GM19463 (cell line): ENCODE measurements at regions not wholly inside any gene's neighbourhood (a gene's known extent, or its start where the extent isn't known, plus 50 kb on each side); places are given as distances from the start of the nearest gene placed in this dataset.

ENCODE experiments used
- ATAC-seq: cut with Tn5 transposase; IDR thresholded peaks from one replicate; pipeline ENCODE4 v1.9.1; 2021; ENCODE audit warnings: mild to moderate bottlenecking, moderate library complexity; ENCODE audit not compliant: unreplicated experiment

DNA sequence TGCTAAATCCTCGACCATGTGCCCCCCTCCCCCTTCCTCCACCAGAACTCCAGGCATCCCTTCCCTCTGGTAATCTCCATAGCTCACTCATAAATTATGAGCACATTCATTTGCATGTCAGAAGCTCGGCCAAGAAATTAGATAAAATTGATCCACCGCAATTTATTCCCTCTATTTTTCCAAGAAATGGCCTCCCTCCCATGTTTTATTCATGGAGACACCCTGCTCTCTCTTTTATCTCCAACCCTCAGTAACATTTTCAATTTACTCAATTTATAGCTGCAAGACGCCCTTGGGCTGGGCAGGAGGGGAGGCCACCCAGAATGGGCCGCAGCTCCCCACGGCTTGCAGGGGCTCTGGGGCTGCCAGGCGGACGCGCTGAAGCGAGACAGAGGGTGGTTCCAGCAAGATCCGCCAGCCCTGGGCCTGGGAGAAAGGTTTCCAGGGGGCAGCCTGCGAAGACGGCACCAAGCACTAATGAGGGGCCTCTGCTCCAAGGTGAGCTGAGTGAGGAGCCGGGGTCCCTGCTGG, 54.7 kb upstream of the ZNF423 start:
- no peak for ATAC-seq

DNA sequence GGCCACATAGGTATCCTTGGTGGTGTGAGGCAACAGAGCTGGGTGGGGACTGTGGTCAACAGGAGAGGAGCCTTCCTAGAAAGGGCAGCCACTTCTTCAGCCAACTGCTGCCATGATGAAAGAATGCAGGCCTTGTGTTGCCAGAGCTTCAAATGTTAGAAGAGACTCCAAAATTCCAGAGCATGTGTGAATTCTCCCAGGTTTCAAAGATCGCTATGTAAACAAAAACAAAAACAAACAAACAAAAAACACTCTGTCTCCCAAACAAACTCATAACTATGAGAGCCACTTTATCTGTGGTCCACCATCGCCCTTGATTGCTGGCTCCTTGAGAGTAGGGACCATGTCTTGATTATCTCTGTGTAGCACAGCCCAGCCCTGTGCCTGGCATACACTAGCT, 55.5 kb upstream of the ZNF423 start:
- ATAC-seq: no peak

DNA sequence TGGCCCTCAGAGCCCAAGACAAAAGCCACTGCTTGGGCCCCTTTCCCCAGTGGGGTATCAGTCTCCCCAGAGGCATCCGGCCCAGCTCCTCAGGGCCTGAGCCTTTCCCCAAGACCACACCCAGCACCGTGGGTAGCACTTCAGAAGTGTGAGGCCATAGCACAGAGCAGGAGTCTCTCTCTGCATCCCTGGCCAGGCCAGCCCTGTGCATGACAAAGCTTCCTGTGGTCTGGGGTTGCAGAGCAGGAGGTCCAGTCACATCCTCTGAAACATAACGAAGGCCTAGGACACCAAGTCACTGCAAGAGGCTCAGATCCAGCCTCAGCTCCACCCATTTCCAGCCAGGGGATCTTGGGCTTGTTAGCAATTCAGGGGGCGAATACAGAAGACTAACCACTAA, 56.8 kb upstream of the ZNF423 start:
- ATAC-seq: no peak

DNA sequence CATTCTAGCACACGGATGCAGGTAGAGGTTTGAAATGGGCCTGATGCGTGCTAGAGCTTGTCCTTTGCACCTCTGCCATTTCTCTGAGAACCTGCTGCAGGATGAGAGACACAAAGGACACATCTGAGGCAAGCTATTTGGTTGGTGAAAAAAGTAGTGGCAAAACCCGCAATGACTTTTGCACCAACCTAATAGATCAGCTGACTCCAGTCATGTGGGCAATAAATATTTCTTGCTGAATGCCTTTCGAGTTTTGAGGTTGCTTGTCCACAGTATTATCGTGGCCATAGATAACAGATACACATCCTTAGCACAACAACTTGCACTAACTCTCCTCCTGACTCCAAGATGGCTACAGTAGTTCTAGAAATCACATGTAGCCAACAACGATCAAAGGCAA, 57.8 kb upstream of the ZNF423 start:
- ATAC-seq: no peak

DNA sequence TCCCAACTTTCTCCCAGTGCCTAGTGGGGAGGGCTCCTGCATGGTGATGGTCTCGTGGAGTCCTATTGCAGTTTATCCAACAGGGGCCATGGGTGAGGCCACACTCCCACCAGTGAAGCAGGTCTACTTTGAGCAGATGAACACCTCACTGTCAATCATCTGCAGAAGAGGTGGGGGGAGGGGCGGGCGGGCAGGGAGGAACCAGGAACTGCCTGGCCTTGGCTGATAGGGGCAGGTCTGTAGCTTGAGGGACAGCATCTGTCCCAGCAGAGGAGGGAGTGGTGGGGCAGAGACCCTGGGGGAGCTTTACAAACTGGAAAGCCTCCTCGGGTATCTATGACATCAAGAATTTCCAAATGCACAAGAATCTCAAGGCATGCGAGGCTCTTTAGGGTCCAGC, 58.7 kb upstream of the ZNF423 start:
- no peak for ATAC-seq

DNA sequence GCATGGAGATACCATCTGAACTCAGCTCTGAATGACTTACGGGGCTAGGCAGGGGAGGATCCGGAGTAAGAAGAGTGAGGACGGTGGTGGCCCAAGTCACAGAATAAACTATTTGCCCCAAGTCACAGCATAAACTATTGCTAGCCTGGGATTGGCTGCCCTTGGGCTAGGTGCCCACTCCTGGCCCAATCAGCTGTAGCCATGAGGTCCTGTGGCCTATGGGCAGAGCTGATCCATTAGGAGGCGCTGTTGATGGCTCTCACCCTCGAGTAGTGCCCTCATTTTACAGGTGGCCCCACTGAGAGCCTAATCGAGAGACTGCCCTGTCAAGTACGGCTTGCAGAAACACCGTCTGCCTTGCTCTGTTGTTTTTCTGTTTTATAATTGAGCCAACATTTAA, 62.3 kb upstream of the ZNF423 start:
- no peak for ATAC-seq

DNA sequence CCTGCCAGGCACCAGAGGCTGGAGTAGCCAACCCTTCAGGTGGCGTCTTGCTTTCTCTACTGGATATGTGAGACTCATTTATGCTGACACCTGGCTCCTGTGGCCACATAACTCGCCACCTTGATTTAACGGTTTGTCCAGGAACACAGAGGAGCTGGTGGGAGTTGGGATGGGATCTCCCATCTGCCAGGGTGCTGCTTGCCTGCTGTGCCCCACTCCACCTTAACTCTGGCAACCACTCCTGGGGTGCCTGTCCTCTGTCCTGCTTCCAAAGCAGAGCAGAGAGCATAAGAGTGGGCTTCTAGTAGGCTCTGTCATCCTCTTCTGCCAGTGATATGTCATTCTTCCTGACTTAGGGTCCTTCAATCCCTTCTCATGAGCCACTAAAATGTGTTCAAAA, 63.4 kb upstream of the ZNF423 start:
- ATAC-seq: no peak

DNA sequence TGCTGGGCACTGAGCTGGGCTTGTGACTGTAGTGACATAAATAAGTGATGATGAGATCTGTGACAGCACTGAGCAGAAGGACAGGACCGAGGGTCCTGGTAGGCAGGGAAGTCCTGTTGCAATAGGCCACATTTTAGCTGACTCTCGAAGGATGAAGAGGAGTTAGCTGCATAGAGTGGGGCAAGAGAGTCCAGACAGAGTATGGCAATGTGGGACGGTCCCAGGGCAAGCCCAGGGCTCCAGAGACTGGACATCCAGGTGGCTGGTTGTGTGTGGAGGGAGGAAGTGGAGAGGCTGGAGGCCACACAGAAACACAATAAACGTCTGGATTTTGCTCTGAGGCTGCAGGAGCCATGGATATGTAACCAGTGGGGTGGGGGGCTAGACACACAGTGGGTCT, 64.5 kb upstream of the ZNF423 start:
- no peak for ATAC-seq

DNA sequence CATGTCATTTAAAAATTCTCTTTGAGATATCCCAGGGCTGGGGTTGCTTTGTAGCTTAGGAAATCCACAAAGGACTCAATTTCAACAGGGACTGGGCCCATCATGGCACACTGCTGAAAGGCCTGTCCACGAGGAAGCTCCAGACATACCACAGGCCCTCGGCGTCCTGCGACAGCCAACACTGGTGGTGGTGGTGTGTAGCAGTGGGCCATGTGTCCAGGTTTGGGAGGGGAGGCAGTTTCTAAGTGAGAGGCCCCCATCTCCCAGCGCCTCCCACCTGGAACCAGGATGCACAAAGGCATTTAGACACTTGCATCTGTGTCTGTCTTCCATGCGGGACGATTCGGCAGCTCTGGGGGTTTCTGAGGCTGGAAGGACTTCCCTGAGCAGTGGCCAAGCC, 65.2 kb upstream of the ZNF423 start:
- no peak for ATAC-seq

DNA sequence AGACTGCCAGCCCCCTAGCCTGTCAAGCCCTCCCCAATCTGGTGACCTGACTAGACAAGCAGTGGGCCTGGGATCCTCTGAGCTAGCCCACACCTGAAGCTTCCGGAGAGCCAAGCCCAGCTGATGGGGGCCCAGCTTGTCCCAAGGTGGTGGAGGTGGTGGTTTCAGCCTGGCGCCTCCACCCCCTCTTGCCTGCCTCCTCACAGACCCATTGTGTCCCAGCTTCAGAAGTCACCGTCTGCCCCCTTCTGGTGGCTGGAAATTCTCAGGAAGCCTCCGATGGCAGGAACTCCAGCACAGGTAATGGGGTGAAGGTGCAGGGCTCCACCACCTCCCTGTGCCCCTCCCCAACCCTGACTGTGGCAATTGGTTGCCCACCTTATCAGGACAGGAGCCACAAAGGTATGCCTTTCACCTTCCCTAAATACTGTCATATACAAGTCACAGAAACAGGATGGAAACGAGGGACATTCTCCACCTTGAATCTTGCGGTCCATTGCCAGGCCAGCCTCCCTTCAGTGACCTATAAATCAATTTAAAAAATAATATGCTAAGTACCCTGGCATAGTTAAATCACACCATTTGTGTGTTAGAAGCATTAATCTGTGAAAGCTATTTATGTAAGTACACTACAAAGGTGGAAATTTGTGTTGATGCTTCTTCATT, 66.0 kb upstream of the ZNF423 start:
- ATAC-seq: peak; percentile 44

DNA sequence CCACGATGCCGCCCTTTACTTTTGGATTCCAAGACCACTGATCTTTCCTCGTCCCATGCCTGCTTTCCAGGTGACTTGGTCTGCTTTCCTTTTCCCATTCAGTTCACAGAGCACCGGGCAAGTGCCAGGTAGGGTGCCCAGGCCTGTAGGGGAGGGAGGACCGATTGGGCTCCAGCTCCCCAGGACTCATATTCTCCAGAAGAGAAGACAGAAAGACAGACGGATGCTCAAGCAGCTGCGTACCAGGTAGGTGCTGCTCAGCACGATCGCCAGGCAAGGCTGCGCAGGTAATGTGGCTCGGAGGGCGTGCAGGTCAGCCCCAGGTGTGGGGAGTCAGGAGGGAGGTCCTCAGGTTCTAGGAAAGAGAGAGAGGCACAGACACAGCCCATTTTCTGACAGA, 67.5 kb upstream of the ZNF423 start:
- ATAC-seq: no peak

DNA sequence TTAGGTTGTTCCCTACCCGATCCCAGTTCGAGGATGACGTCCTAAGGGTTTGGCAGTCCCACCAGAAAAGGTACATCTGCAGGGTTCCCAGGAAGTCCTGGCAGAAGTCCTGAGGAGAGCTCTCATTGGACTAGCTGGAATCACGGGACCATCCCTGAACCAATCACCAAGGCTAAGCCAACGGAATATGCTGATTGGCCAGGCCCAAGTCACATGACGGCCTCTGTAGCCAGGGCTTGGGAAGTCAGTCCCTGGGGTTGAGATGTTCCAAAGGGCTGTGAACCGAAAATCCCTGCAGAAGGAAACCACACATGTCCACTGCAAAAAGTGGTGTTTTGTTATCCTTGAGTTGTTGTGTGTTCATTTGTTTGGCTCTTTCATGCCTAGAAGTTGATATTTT, 68.2 kb upstream of the ZNF423 start:
- no peak for ATAC-seq

DNA sequence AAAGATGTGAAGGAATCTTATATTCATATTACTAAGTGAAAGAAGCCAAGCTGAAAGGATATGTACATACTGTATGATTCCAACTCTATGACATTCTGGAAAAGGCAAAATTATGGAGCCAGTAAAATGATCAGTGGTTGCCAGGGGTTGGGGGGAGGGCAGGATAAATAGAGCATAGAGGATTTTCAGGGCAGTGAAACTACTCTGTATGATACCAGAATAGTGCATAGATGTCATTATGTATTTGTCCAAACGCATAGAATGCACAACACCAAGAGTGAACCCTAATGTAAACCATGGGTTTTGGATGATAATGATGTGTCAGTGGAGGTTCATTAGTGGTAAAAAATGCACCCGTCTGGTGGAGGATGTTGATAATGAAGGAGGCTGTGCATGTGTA, 71.0 kb upstream of the ZNF423 start:
- ATAC-seq: no peak

DNA sequence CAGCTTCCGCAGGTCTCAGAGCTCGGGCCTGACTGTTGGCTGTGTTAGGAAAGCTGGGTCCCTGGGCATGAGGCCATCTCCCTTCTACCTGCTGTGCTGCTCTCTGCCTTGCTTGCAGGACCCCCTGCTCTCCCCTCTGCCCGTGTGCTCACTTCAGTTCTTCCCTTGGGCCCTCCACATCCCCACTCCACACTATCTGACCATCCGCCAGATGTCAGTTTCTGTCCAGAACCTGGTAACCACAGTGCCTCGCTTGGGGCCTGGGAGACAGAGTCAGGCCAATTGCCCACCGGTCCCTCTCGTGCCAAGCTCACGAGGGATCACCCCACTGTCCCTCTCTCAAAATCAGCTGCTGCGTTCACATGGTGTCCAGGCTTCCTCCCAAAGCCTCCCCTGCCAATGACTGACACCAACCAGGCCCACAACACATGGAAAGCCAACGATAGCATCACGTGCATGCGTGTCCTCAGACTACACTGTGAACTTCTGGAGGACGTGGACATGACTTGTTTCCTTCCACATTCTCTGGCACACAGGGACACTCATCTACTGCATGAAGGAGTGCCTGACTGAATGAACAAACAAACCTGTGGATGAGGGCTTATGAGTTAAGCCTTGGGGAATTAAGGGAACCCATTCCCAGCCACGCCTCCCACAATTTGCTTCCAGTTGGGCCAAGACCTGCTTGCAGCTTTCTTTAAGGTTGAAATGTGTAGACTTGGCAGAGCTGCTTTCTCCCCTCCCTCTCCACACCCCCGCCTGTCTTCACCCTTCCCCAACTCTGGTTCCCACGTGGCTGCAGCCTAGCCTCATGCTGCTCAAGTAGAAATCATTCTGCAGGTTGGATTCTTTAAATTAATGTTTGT, 72.5 kb upstream of the ZNF423 start:
- no peak for ATAC-seq

DNA sequence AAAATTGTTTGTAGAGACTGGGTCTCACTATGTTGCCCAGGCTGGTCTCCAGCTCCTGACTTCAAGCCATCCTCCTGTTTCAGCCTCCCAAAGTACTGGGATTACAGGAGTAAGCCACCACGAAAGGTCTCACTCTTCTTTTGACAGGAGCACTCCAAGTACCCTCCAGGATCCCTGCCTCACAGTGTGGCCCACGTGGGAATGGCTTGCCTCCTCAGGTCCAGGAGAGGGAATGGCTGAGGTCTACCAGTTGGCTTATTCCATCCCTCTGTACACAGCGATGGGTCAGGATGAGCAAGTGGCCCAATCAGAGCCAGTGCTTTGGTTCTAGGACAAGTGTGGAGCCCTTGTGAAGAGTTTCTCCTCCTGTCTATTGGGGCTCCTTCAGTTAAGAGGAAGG, 73.7 kb upstream of the ZNF423 start:
- ATAC-seq: no peak

DNA sequence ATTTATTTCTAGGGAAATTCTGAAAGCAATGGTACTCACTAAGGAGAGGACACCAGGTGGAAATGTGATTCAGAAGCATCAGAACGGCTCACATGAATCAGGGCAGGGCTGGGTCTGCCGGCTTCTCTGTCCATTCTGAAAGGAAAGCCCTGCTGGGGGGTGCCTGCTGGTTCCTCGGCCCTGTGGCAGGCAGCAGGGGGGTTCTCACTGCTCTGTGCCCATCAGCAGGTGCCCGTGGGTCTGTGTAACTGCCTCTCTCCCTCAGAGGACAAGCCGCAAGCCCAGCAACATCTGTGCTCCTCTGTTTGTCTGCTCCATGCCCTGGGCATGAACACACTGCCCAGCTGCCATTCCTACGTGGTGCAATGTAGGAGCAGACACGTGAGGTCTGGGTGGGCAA, 74.9 kb upstream of the ZNF423 start:
- no peak for ATAC-seq

DNA sequence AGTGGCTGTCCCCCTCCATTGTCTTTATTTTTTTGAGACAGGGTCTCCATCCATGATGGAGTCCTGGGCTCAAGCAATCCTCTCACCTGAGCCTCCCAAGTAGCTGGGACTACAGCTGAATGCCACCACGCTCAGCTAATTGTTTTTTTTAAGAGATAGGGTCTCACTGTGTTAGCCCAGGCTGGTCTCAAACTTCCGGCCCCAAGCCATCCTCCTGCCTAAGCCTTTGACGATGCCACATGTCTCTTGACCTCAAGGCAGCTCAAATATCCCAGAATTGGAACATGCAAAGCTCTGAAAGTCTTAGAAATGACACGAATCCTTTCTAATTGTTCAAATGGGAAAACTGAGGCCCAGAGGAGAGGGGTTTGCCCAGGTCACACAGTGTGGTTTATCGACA, 75.4 kb upstream of the ZNF423 start:
- no peak for ATAC-seq

DNA sequence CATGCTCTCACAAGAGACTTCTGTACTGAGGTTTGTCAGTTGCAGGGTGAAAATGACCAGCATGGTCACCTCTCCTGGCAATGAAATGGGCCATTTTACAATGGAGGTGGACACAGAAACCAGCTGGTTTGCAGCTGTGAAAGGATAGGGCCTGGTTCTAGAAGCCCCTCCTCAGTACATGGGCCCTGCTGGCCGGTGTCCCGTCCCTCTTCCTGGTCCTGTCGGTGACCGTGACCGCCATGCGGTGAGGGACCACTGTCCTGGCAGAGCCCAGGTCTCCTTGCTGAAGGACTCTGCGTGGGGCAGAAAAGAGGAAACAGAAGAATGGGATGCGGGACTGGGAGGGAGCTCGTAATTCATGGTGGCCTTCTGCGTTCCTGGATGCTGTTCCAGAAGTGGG, 76.0 kb upstream of the ZNF423 start:
- no peak for ATAC-seq

DNA sequence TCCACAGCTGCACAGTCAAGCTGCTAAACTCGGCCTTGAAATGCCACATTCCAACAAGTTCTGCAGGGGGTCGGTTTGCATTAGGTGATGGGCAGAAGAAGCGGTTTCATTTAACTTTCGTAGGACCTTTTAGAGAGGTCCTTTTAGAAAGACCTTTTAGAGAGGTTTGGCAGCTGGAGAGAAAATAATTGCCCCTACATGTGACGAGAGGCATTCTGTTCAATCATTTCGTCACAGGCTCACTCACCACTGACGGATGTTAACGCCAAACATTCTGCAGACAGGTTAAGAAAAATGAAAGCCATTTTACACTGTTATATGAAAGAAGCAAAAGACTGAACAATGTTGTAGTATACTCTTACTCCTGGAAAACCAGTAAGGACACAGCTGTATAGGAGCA, 76.5 kb upstream of the ZNF423 start:
- ATAC-seq: no peak

DNA sequence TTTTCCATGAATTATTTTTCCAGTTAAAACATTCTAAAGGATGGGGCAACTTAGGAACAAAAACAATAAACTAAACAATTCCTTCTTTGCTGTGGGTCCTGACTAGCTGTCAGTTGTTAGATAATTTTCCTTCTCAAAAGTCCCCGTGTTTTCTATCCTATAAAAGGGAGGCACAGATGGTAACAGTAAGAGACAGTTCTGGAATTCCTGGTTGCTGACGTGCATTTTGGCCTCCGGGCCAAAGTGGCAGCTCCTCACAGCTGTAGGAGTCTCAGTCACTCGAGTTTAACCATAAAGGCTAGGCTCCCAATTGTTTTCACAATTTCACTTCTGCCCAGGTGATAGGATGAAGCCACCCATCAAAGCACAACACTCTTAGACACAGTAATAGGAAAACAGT, 77.0 kb upstream of the ZNF423 start:
- no peak for ATAC-seq

DNA sequence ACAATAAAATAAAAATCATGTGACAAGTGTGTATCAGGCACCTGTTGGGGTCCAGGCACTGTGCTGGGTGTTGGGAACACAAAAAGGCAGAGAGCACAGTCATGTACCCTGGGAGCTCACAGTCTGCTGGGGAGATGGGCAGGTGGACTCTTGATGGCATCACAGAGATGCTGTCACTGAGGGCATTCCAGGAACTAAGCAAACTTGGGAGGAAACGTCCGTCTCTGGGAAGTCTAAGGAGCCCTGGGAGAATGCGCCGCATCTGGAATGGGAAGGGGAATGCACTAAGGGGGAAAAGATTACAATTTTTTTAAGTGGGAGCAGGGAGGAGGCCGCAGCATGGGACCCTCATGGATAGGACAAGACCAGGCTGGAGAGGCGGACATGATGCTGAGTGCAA, 80.9 kb upstream of the ZNF423 start:
- no peak for ATAC-seq

DNA sequence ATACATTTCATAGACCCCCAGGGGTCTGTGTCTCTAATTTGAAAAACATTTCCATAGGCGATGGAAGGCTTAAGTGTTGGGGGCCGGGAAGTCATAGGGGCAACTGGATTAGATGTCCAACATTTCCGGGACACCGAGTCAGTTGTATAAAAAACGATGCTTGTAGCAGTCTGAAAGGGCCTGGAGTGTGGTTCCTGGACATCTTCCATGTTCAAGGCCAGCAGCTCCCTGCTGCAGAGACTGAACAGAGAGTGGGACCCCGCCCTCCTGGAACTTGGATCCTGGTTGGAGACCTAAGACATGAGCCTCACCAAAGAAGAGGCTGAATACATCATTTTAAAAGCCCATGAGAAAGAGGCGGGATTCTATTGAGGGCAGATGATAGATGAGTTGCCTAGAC, 82.0 kb upstream of the ZNF423 start:
- no peak for ATAC-seq
